ENCODE measurements at regions not wholly inside any gene's neighbourhood (a gene's known extent, or its start where the extent isn't known, plus 50 kb on each side); places are given as distances from the start of the nearest gene placed in this dataset.
A peak's percentile ranks its signal among the peaks of the same experiment; 100 is the strongest.

DNA sequence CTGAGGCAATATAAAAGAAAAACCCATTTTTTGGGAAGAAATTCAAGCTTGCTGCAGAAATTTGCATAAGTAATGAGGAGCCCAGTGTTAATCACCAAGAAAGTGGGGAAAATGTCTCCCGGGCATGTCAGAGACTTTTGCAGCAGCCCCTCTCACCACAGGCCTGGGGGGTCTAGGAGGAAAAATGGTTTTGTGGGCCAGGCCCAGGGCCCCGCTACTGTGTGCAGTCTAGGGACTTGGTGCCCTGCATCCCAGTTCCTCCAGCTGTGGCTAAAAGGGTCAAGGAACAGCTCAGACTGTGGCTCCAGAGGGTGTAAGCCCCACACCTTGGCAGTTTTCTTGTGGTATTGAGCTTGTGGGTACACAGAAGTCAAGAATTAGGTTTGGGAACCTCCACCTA lies 209.7 kb downstream of the HDGFL1 start:
- Histone ChIP-seq H2AFZ (ENCODE audit: low read length) (no peak overlapping the region), H4K20me1 (ENCODE audit: control insufficient read depth, extremely low read depth, insufficient read depth, low read length) (no peaks in the 10 kb centered on the region), H3K27ac (ENCODE audit: insufficient read depth, low read length) (no peak overlapping the region), H3K27me3 (ENCODE audit: control insufficient read depth, insufficient read depth, low read length) (no peaks in the 10 kb centered on the region), H3K9me3 (ENCODE audit: control insufficient read depth, insufficient read depth, low read depth, low read length) (no peaks in the 10 kb centered on the region), H3K4me3 (replicated peaks in 1 of 4; ENCODE audit: control extremely low read depth in 1 of 4, insufficient read depth in 1 of 4, low read depth in 3 of 4, low read length in 4 of 4) (no peak overlapping the region), H3K36me3 (ENCODE audit: control insufficient read depth, insufficient read depth, low read length) (no peaks in the 10 kb centered on the region), H3K4me2 (ENCODE audit: extremely low read depth, insufficient read depth, low read length) (no peak overlapping the region), H3K79me2 (ENCODE audit: control insufficient read depth, insufficient read depth, low read length) (no peaks in the 10 kb centered on the region), H3K9ac (ENCODE audit: insufficient read depth, low read length) (no peak overlapping the region), H3K4me1 (ENCODE audit: control insufficient read depth, extremely low read depth, insufficient read depth, low read length) (no peaks in the 10 kb centered on the region)
- TF ChIP-seq CTCF (conservative IDR thresholded peaks at IDR 0.05 in 1 of 2, IDR thresholded peaks at IDR 0.05 in 1 of 2; ENCODE audit: low read depth in 1 of 2, low read length in 2 of 2): no peak
- no peak for TF ChIP-seq EZH2 (IDR thresholded peaks at IDR 0.05; ENCODE audit: low read length, missing control alignments)
- DNase-seq (ENCODE audit: low read depth in 2 of 2): no peak

DNA sequence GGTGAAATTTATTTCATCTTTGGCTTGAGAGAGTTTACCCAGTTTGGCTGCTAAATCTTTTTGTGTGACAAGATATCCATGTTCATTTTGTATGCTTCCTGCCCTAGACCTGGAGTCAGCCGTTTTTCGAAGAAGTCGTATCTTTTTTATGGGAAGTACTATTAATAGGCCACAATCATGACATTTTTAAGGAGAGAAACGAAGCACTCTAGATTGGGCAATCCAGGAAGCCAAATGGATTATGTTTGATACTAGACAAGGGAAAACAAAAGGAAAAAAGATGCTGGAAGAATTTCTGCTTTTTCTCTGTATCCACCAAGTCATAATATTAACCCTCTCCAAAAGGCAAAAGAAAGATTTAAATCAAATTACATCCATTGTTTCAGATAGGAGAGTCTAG lies 214.6 kb downstream of the HDGFL1 start:
- Histone ChIP-seq H4K20me1 (ENCODE audit: control insufficient read depth, extremely low read depth, insufficient read depth, low read length) (no peaks in the 10 kb centered on the region), H2AFZ (ENCODE audit: low read length) (no peak overlapping the region), H3K36me3 (ENCODE audit: control insufficient read depth, insufficient read depth, low read length) (no peaks in the 10 kb centered on the region), H3K4me3 (replicated peaks in 1 of 4; ENCODE audit: control extremely low read depth in 1 of 4, insufficient read depth in 1 of 4, low read depth in 3 of 4, low read length in 4 of 4) (no peak overlapping the region), H3K9ac (ENCODE audit: insufficient read depth, low read length) (no peak overlapping the region), H3K79me2 (ENCODE audit: control insufficient read depth, insufficient read depth, low read length) (no peaks in the 10 kb centered on the region), H3K27me3 (ENCODE audit: control insufficient read depth, insufficient read depth, low read length) (no peaks in the 10 kb centered on the region), H3K4me1 (ENCODE audit: control insufficient read depth, extremely low read depth, insufficient read depth, low read length) (no peaks in the 10 kb centered on the region), H3K9me3 (ENCODE audit: control insufficient read depth, insufficient read depth, low read depth, low read length) (no peaks in the 10 kb centered on the region), H3K27ac (ENCODE audit: insufficient read depth, low read length) (no peak overlapping the region), H3K4me2 (ENCODE audit: extremely low read depth, insufficient read depth, low read length) (no peak overlapping the region)
- peak in 1 of 2 donors; percentile 25 for DNase-seq (ENCODE audit: low read depth in 2 of 2)
- no peak for TF ChIP-seq CTCF (conservative IDR thresholded peaks at IDR 0.05 in 1 of 2, IDR thresholded peaks at IDR 0.05 in 1 of 2; ENCODE audit: low read depth in 1 of 2, low read length in 2 of 2)
- TF ChIP-seq EZH2 (IDR thresholded peaks at IDR 0.05; ENCODE audit: low read length, missing control alignments): no peak

DNA sequence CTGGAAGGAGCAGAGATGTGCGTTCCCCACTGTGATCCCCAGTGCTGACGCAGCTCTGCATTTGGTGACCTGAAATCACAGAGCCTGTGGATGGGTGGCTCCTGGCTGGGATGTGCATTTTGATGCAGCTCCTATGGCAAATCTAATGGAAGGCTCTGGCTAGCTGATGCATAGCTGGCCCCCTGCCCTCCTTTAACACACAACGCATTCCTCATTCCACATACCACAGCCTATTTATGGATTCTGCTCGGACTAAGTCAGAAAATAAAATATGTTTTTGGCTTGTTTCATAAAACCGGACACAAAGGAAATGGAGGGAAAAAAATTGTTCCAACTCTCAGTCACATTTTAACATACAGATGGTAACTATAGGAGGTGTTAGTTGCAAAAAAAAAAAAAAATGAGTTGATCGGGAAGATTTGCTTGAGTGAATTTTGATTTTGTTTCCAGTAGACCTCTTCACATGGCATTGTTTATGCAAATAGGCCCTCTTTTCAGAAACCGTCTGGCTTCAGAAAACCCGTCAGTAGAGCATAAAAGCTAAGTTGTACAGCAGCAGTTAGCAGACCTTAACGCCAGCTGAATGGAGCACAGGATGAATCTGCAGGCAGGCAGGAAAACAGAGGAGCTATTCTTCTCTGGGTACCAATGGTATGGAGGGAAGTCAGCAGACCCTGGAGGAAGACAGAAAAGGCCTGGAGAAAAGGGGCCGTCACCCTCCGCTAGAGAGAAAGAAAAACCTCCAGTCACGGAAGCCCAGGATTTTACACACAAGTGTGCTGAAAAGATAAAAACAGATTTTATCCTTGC lies 215.4 kb downstream of the HDGFL1 start:
- Histone ChIP-seq H3K9ac (ENCODE audit: insufficient read depth, low read length) (no peak overlapping the region), H3K79me2 (ENCODE audit: control insufficient read depth, insufficient read depth, low read length) (no peaks in the 10 kb centered on the region), H3K9me3 (ENCODE audit: control insufficient read depth, insufficient read depth, low read depth, low read length) (no peaks in the 10 kb centered on the region), H3K27me3 (ENCODE audit: control insufficient read depth, insufficient read depth, low read length) (no peaks in the 10 kb centered on the region), H3K4me3 (replicated peaks in 1 of 4; ENCODE audit: control extremely low read depth in 1 of 4, insufficient read depth in 1 of 4, low read depth in 3 of 4, low read length in 4 of 4) (peak overlapping the region in 1 of 4 experiments; percentile 37), H3K27ac (ENCODE audit: insufficient read depth, low read length) (no peak overlapping the region), H4K20me1 (ENCODE audit: control insufficient read depth, extremely low read depth, insufficient read depth, low read length) (no peaks in the 10 kb centered on the region), H3K4me1 (ENCODE audit: control insufficient read depth, extremely low read depth, insufficient read depth, low read length) (no peaks in the 10 kb centered on the region), H3K36me3 (ENCODE audit: control insufficient read depth, insufficient read depth, low read length) (no peaks in the 10 kb centered on the region), H2AFZ (ENCODE audit: low read length) (peak overlapping the region; percentile 49), H3K4me2 (ENCODE audit: extremely low read depth, insufficient read depth, low read length) (peak overlapping the region; percentile 69)
- DNase-seq (ENCODE audit: low read depth in 2 of 2): peak; percentile 40 to 67
- no peak for TF ChIP-seq CTCF (conservative IDR thresholded peaks at IDR 0.05 in 1 of 2, IDR thresholded peaks at IDR 0.05 in 1 of 2; ENCODE audit: low read depth in 1 of 2, low read length in 2 of 2)
- TF ChIP-seq EZH2 (IDR thresholded peaks at IDR 0.05; ENCODE audit: low read length, missing control alignments): no peak
